Skeletal muscle cell (primary cell): ENCODE measurements at regions not wholly inside any gene's neighbourhood (a gene's known extent, or its start where the extent isn't known, plus 50 kb on each side); places are given as distances from the start of the nearest gene placed in this dataset.
"Not testable (repeated sequence)": the region's sequence is repeated elsewhere in the genome, so short reads cannot be mapped to it uniquely, and the experiment has no call there.

Source experiments
- DNase-seq: peaks from one replicate; pipeline ENCODE4 v3.0.0-alpha.2; 2010; ENCODE audit warnings: low read depth
- H3K4me3 ChIP-seq: 2 replicates; pipeline ENCODE4 v1.5.1; 2011; ENCODE audit warnings: low read depth, mild to moderate bottlenecking, control low read depth, low read length, moderate library complexity

GRCh38 chr12:127582074-127582473 lies 684.9 kb upstream of the TMEM132C start:
- no peak overlapping the region for H3K4me3 ChIP-seq

GRCh38 chr12:127583041-127583440 lies 683.9 kb upstream of the TMEM132C start:
- no peak overlapping the region for H3K4me3 ChIP-seq
- no peak for DNase-seq

More at GRCh38 chr12:127582074-127582473, 684.9 kb upstream of the TMEM132C start:
- no peak for DNase-seq

DNA sequence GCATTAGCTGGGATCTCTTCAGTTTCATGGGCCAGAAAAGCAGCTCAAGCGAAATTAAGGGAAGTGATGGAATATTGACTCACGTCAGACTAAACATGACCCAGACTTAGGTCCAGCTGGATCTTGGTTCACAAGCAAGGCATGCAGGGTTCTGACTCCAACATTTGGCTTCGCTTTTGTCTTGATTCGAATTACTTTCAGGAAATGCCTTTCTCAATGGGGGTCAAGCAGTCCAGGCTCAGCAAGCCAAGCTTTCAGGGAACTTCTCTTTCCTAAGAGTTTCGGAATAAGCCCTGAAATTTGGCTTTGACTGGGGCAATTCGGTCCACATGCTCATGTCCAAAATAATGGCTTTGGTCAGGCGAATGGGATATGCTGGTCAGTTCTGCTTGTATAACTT lies 678.7 kb upstream of the TMEM132C start:
- H3K4me3 ChIP-seq = no peak overlapping the region
- peak; percentile 89 for DNase-seq

DNA sequence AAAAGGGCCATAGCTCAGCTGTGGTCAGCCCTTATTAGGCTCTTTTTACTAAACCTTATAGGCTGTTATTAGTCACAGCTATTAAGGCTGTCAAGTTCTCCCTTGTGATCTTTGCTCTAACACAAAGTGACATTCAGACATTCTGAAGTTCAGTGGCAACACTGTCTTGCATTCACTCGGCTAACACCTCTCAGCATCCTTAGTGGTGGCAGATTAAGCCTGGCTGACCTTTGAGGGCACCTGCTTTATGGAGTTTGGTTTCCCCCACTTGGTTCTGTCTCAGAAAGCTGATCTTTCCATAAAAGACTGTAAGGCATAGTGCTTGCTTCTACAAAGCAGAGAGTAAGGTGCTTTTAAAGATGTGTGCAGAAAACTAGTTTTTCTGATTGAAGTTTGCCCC lies 677.4 kb upstream of the TMEM132C start:
- no peak for DNase-seq
- no peak overlapping the region for H3K4me3 ChIP-seq

- no peak overlapping the region for H3K4me3 ChIP-seq
- DNase-seq = no peak
Observed at GRCh38 chr12:127590868-127591267, 676.1 kb upstream of the TMEM132C start.

DNA sequence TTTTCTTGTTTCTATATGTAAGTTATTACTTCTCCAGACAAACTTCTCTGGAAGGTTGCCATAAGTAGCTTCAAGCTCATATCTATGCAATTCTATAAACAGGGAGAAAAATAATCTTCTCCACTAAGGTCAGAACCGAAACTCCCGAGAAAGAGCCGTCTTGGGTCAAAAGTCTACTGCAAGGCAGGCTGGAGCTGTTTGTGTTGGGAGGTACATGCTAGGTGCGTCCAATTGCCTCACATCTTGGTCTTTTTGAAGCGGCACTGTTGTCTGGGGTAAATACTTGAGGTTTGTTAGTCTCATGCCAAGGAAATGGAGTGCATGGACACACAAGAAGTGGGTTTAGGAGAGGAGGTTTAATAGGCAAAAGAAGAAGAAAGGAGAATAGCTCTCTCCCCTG lies 674.7 kb upstream of the TMEM132C start:
- DNase-seq = no peak
- no peak overlapping the region for H3K4me3 ChIP-seq

GRCh38 chr12:127594351-127594970 lies 672.5 kb upstream of the TMEM132C start:
- no peak overlapping the region for H3K4me3 ChIP-seq
- DNase-seq = no peak

GRCh38 chr12:127595506-127595905 lies 671.5 kb upstream of the TMEM132C start:
- no peak overlapping the region for H3K4me3 ChIP-seq
- DNase-seq = no peak

GRCh38 chr12:127596891-127597290 lies 670.1 kb upstream of the TMEM132C start:
- DNase-seq = no peak
- no peak overlapping the region for H3K4me3 ChIP-seq

- H3K4me3 ChIP-seq = no peak overlapping the region
- DNase-seq = no peak
Observed at GRCh38 chr12:127599436-127599835, 667.5 kb upstream of the TMEM132C start.

DNA sequence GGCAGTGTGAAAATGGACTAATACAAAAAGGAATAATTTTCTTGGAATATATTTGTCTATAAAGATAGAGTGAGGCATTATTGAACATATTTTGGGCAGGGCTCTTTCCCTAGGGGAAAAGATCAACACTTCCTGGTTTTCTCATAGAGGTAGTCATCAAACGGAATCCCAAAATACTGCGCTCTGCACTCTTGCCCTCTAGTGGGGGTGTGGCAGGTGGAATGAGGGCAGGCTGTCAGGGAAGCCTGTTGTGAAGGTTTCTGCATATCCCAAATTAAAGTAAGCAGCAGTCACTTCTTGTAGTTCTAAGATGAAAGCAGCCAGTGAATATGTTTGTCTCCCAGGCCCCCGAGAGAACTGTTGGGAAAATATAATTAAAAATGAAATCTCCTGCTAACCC lies 666.8 kb upstream of the TMEM132C start:
- DNase-seq = no peak
- no peak overlapping the region for H3K4me3 ChIP-seq

GRCh38 chr12:127606476-127607015 lies 660.4 kb upstream of the TMEM132C start:
- no peak overlapping the region for H3K4me3 ChIP-seq
- DNase-seq = no peak

DNA sequence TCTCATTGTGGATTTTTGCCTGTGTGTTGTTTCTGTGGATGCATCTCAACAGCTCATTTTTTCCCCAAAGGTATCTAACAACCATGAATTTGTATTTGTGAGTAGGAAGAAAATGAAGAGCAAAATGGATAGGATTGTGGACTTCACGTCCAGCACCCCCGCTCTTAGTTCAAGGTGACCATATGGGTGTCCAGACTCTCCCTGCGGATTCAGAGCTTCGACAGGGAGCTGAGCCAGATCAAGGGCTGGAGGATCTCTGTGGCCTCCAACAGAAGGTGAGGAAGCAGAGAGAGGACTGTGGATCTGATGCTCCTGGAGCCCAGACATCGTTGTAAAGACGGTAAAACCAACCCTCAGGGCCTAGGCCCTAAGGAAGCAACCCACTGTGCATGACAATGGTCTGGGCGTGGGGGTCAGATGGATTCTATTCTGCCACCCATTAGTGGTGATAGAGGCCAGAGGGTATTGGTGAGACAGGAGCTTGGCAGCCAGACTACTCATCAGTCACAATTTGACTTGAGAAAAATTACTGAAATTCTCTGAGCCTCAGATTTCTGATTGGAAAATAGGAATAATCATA lies 659.7 kb upstream of the TMEM132C start:
- no peak overlapping the region for H3K4me3 ChIP-seq
- no peak for DNase-seq

DNA sequence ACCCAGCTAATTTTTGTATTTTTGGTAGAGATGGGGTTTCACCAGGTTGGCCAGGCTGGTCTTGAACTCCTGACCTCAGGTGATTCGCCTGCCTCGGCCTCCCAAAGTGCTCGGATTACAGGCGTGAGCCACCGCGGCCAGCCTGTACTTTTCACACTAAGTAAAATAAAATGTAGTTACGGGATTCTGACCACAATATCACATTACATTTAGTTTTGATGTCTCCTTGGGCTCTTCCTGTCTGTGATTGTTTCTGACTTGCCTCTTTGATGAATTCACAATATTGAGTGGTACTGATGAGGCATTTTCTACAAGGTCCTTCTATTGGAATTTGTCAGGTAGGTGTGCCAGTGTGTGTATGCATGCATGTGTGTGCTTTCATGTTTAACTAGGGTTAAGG lies 658.6 kb upstream of the TMEM132C start:
- not testable (repeated sequence) for H3K4me3 ChIP-seq, DNase-seq

DNA sequence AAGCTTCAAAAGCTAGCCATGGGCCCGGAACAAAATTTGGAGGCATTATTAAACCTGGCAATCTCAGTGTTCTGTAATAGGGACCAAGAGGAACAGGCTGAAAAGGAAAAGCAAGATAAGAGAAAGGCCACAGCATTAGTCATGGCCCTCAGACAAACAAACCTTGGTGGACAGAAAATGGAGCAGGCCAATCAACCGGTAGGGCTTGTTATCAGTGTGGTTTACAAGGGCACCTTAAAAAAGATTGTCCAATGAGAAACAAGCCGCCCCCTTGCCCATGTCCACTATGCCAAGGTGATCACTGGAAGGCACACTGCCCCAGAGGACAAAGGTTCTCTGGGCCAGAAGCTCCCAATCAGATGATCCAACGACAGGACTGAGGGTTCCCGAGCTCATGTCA lies 653.9 kb upstream of the TMEM132C start:
- DNase-seq = no peak
- H3K4me3 ChIP-seq = no peak overlapping the region

DNA sequence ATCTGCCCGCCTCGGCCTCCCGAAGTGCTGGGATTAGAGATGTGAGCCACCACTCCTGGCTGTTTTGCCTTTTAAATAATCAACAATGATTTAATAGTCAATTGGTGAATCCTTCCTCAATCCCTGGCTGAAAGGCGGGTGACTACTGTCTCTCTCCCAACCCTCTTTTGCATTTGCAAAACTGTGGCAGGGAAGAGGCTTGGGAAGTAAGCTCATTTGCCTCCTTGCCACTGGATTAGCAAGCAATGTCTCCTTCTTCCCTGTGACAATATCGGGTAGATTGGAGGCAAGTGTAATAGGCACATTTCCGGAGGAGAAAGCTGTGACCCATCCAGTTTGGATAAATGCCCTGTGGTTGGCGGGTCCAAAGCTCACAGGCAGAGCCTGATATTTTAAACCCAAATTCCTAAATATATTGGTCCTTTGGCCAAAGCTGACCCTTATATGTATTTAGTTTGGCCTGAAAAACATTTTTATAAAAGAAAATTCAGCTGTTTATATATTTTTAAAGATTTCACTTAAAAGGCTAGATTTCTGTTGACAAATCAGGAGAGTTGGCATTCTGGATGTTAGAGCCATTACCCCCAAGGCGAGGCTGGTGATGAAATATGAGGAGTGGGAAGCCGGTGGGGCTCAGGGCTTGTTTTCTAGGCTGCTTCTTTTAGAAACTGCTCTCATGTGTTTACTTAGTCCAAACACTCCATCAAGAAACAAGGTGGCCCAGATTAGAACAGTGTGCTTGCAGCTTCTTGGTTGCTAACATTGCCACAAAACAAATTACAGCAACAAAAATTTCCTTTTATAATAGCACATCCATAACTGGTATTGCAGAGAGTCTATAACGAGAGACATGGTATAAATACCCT lies 646.9 kb upstream of the TMEM132C start:
- H3K4me3 ChIP-seq = no peak overlapping the region
- no peak for DNase-seq

DNA sequence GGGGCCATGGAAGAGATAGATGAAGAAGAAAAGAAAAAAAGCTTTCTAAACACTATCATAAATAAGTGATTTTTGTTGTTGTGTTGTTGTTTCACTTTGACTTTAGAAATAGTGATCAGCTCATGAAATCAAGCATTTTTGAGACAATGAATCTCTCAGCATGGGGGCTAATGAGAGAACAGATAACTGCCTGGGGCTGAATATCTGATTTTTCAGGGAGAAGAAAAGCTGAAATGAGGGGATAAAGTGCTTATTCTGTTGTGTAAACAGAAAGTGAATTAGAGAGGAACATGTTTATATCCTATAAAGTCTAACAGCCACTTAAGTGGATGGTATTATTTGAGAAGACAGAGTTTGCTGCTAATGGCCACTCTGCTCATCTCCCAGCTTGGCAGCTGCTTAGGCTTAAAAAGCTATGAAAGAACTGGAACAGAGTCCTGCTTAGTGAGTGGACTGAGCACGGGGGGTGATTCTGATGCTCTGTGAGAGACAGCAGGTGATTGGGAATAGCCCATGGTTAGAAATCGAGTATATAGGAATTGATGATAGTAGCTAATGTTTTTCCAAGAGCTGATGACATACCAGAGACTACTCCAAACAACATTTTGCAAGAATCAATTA lies 646.1 kb upstream of the TMEM132C start:
- no peak for DNase-seq
- H3K4me3 ChIP-seq = no peak overlapping the region

- DNase-seq = no peak
- no peak overlapping the region for H3K4me3 ChIP-seq
Observed at GRCh38 chr12:127621366-127621765, 645.6 kb upstream of the TMEM132C start.

GRCh38 chr12:127623362-127623761 lies 643.6 kb upstream of the TMEM132C start:
- no peak overlapping the region for H3K4me3 ChIP-seq
- no peak for DNase-seq

- DNase-seq = no peak
- no peak overlapping the region for H3K4me3 ChIP-seq
Observed at GRCh38 chr12:127625176-127625771, 641.7 kb upstream of the TMEM132C start.
